ENCODE measurements at regions not wholly inside any gene's neighbourhood (a gene's known extent, or its start where the extent isn't known, plus 50 kb on each side); places are given as distances from the start of the nearest gene placed in this dataset.

GRCh38 chr3:153287017-153287416, 125.0 kb downstream of the RAP2B start:
- TF ChIP-seq ZBTB43 (CRISPR knock-in tag; IDR thresholded peaks at IDR 0.05) (no peak), NR2C2 (CRISPR knock-in tag; IDR thresholded peaks at IDR 0.05) (no peak), E2F4 (CRISPR knock-in tag; IDR thresholded peaks at IDR 0.05; ENCODE audit: borderline replicate concordance, low read depth) (no peak), MAX (CRISPR knock-in tag; IDR thresholded peaks at IDR 0.05) (no peak)
- TF ChIP-seq, protein P1, sequence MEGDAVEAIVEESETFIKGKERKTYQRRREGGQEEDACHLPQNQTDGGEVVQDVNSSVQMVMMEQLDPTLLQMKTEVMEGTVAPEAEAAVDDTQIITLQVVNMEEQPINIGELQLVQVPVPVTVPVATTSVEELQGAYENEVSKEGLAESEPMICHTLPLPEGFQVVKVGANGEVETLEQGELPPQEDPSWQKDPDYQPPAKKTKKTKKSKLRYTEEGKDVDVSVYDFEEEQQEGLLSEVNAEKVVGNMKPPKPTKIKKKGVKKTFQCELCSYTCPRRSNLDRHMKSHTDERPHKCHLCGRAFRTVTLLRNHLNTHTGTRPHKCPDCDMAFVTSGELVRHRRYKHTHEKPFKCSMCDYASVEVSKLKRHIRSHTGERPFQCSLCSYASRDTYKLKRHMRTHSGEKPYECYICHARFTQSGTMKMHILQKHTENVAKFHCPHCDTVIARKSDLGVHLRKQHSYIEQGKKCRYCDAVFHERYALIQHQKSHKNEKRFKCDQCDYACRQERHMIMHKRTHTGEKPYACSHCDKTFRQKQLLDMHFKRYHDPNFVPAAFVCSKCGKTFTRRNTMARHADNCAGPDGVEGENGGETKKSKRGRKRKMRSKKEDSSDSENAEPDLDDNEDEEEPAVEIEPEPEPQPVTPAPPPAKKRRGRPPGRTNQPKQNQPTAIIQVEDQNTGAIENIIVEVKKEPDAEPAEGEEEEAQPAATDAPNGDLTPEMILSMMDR (IDR thresholded peaks at IDR 0.05): no peak

Measured in WTC11 (cell line).